Activated CD4-positive, alpha-beta T cell treated with anti-CD3 and anti-CD28 coated beads, Interleukin-2, amount 50 U/mL, for 1 hour (primary cell): ENCODE measurements at regions not wholly inside any gene's neighbourhood (a gene's known extent, or its start where the extent isn't known, plus 50 kb on each side); places are given as distances from the start of the nearest gene placed in this dataset.

Experiments
- DNase-seq: peaks from one replicate; pipeline ENCODE4 v3.0.0-alpha.2; 2020

- DNase-seq = no peak
Observed at GRCh38 chr1:55695151-55695550, 480.0 kb upstream of the USP24 start.

GRCh38 chr1:55694310-55694801 is 479.2 kb upstream of the USP24 start:
- no peak for DNase-seq

- no peak for DNase-seq
Observed at GRCh38 chr1:55692726-55693125, 477.6 kb upstream of the USP24 start.

- DNase-seq = no peak
Observed at GRCh38 chr1:55690366-55690765, 475.2 kb upstream of the USP24 start.

- DNase-seq = no peak
Observed at GRCh38 chr1:55689800-55690199, 474.6 kb upstream of the USP24 start.

- no peak for DNase-seq
Observed at GRCh38 chr1:55685560-55685959, 470.4 kb upstream of the USP24 start.

GRCh38 chr1:55684131-55684650 is 469.0 kb upstream of the USP24 start:
- DNase-seq = no peak

GRCh38 chr1:55682198-55682597 is 467.0 kb upstream of the USP24 start:
- no peak for DNase-seq

- DNase-seq = no peak
Observed at GRCh38 chr1:55679971-55680370, 464.8 kb upstream of the USP24 start.

GRCh38 chr1:55673416-55673815 is 458.3 kb upstream of the USP24 start:
- DNase-seq = no peak

- DNase-seq = no peak
Observed at GRCh38 chr1:55670331-55671082, 455.3 kb upstream of the USP24 start.

GRCh38 chr1:55669293-55669692 is 454.1 kb upstream of the USP24 start:
- DNase-seq = no peak

- DNase-seq = no peak
Observed at GRCh38 chr1:55662875-55663274, 447.7 kb upstream of the USP24 start.

- no peak for DNase-seq
Observed at GRCh38 chr1:55658917-55659316, 443.8 kb upstream of the USP24 start.

- DNase-seq = no peak
Observed at GRCh38 chr1:55654750-55655149, 439.6 kb upstream of the USP24 start.

- DNase-seq = no peak
Observed at GRCh38 chr1:55654171-55654570, 439.0 kb upstream of the USP24 start.

- DNase-seq = no peak
Observed at GRCh38 chr1:55650444-55650843, 435.3 kb upstream of the USP24 start.

GRCh38 chr1:55646181-55646580 is 431.0 kb upstream of the USP24 start:
- DNase-seq = no peak

GRCh38 chr1:55645270-55645669 is 430.1 kb upstream of the USP24 start:
- no peak for DNase-seq

- DNase-seq = no peak
Observed at GRCh38 chr1:55641947-55642346, 426.8 kb upstream of the USP24 start.

GRCh38 chr1:55640708-55641473 is 425.7 kb upstream of the USP24 start:
- peak; percentile 1 for DNase-seq

- no peak for DNase-seq
Observed at GRCh38 chr1:55639526-55639925, 424.4 kb upstream of the USP24 start.

GRCh38 chr1:55639051-55639450 is 423.9 kb upstream of the USP24 start:
- no peak for DNase-seq

GRCh38 chr1:55636696-55637095 is 421.5 kb upstream of the USP24 start:
- no peak for DNase-seq
